NB4 (cell line): ENCODE measurements at regions not wholly inside any gene's neighbourhood (a gene's known extent, or its start where the extent isn't known, plus 50 kb on each side); places are given as distances from the start of the nearest gene placed in this dataset.

ENCODE experiments used
- DNase-seq: peaks from one replicate; pipeline ENCODE4 v3.0.0; 2010; ENCODE audit warnings: low read depth
- H3K4me3 ChIP-seq: one replicate; pipeline ENCODE4 v1.5.1; 2011; ENCODE audit warnings: mild to moderate bottlenecking, low read depth, low read length, moderate library complexity
- MYC ChIP-seq: IDR thresholded peaks from 2 replicates; pipeline ENCODE4 v1.6.1; 2011; ENCODE audit warnings: low read depth, low read length
- POLR2A ChIP-seq: IDR thresholded peaks from 2 replicates; pipeline ENCODE4 v1.6.1; 2011; ENCODE audit warnings: mild to moderate bottlenecking; ENCODE audit not compliant: insufficient read length; ENCODE audit errors: extremely low read depth
- TF ChIP-seq, protein P1 (sequence below): IDR thresholded peaks from one replicate; pipeline ENCODE4 v1.5.1; 2012; ENCODE audit warnings: low read depth, low read length
- TF ChIP-seq, protein P2 (sequence below): IDR thresholded peaks from 2 replicates; pipeline ENCODE4 v1.6.1; 2011; ENCODE audit warnings: low read depth, low read length

DNA sequence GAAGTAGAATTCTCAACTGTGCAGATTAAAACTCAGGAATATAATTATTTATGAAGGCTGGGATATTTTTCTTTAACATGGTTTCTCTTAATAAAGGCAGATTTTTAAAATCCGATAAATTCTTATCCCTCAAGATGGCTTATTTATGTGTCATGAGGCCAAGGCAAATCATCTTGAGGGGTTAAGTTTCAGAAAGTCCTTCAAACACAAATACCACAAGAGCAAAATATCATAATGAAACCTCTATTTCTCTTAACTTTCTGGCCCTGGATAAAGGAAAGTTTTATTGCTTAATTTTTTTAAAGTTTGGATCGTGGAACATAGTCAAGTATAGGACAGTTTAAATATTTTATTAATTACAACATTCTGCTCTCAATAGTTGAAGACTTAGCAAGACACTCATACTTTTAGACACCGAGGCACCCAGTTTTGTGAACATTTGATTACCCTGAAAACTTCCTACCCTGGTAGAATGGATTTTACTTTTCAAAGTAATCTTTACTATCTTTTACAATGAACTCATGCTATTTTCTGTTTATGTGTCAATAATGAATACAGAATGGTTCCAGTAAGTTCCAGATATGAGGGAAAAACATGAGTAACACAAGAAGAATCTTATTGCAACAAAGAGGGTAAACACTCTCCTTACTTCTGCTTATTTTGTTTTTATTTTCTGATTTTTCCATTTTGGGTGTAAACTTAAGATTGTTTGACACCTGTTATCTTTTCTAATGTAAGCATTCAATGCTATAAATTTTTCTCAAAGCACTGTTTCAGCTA, 200.7 kb upstream of the IL15 start:
- TF ChIP-seq, protein P1, sequence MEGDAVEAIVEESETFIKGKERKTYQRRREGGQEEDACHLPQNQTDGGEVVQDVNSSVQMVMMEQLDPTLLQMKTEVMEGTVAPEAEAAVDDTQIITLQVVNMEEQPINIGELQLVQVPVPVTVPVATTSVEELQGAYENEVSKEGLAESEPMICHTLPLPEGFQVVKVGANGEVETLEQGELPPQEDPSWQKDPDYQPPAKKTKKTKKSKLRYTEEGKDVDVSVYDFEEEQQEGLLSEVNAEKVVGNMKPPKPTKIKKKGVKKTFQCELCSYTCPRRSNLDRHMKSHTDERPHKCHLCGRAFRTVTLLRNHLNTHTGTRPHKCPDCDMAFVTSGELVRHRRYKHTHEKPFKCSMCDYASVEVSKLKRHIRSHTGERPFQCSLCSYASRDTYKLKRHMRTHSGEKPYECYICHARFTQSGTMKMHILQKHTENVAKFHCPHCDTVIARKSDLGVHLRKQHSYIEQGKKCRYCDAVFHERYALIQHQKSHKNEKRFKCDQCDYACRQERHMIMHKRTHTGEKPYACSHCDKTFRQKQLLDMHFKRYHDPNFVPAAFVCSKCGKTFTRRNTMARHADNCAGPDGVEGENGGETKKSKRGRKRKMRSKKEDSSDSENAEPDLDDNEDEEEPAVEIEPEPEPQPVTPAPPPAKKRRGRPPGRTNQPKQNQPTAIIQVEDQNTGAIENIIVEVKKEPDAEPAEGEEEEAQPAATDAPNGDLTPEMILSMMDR: no peak
- TF ChIP-seq POLR2A (no peak), MYC (no peak)
- TF ChIP-seq, protein P2, sequence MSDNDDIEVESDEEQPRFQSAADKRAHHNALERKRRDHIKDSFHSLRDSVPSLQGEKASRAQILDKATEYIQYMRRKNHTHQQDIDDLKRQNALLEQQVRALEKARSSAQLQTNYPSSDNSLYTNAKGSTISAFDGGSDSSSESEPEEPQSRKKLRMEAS: no peak
- no peak for DNase-seq
- no peak overlapping the region for H3K4me3 ChIP-seq

DNA sequence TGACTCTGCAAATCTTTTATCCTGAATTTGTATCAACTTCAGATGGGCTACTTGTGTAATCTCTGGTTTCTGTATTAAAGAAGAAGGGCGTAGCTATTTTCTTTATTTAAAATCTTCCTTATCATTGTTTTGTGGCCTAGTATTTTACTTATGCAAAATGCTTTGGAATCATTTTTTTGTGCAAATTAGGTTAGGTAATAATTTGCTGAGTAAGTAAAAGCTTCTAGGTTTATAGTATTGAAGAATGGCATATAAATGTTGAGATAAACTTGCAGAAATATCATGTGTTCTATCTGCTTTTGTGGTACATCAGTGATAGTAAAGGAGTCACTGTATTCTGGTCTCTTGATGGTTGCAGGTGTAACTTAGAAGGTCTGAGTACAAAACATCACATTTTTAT, 197.2 kb upstream of the IL15 start:
- no peak for DNase-seq

DNA sequence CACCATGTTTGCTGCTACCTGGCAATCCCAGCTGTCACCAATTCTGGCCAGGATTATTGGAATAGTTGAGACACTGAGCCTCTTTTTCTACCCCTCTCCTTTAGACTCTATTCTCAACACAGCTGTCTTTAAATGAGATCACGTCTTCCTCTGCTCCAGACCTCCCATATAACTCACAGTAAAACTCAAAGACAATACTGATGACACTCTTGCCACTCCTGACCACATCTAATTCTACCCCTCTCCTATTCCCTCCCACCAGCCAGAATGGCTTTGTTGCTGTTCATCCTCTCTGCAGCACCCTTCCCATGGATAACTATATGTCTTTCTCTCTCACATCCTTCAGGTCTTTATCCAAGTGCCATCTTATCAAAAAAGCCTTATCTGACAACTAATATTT, 188.6 kb upstream of the IL15 start:
- no peak for DNase-seq
- TF ChIP-seq MYC (no peak), POLR2A (no peak)
- TF ChIP-seq, protein P2: no peak
- TF ChIP-seq, protein P1: no peak
- H3K4me3 ChIP-seq: no peak overlapping the region

More for the DNA sequence above, 197.2 kb upstream of the IL15 start:
- H3K4me3 ChIP-seq: no peak overlapping the region
- TF ChIP-seq, protein P2: no peak
- no peak for TF ChIP-seq MYC
- TF ChIP-seq, protein P1: no peak
- no peak for TF ChIP-seq POLR2A

DNA sequence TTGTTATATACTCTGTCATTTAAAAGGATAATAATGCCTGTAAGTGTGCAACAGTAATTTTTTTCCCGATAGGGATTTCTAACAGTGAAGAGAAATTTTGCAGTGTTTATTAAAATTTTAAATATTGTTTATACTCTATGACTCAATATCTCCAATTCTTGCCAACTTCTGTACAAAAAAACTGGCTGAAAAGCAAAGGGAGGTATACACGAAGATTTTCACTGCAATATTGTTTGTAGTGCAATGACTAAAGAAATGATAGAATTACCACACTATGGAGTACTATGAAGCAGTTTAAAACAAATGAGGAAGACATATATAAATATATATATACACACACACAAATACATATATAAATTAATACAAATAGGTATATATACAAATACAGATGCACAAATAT, 187.9 kb upstream of the IL15 start:
- no peak for DNase-seq
- H3K4me3 ChIP-seq: no peak overlapping the region
- TF ChIP-seq POLR2A (no peak), MYC (no peak)
- TF ChIP-seq, protein P2: no peak
- TF ChIP-seq, protein P1: no peak

DNA sequence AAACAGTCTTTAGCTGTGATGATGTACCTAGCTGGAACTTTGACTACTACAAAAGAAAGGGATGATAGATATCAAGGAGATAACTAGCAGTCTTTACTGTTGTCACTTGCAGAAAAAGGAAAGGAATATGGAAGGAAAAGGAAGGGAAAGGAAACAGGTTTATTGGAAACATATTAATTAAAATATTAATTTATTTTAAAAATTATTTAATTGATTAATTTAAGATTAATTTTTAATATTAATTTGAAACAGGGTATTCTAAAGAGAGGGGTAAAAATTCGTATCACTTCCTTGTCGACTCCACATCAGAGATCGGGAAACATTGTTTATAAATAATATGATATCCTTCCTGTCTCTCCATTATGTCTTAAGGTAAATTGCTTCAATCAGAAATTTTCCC, 186.5 kb upstream of the IL15 start:
- no peak for TF ChIP-seq MYC
- TF ChIP-seq, protein P1: no peak
- TF ChIP-seq POLR2A: no peak
- TF ChIP-seq, protein P2: no peak
- no peak overlapping the region for H3K4me3 ChIP-seq
- DNase-seq: no peak
